ENCODE measurements at regions not wholly inside any gene's neighbourhood (a gene's known extent, or its start where the extent isn't known, plus 50 kb on each side); places are given as distances from the start of the nearest gene placed in this dataset.

GRCh38 chr4:36852856-36853255 is 391.7 kb upstream of the NWD2 start:
- H3K4me3 ChIP-seq = no peak overlapping the region
- no peak for DNase-seq
- no peaks in the 10 kb centered on the region for H3K9me3 ChIP-seq
- H3K27me3 ChIP-seq = no peaks in the 10 kb centered on the region
- H3K27ac ChIP-seq = no peak overlapping the region
- TF ChIP-seq CTCF (IDR thresholded peaks at IDR 0.05) (no peak), POLR2A (IDR thresholded peaks at IDR 0.05) (no peak)
- H3K36me3 ChIP-seq = no peaks in the 10 kb centered on the region
- H3K4me1 ChIP-seq = no peaks in the 10 kb centered on the region

GRCh38 chr4:36854554-36854953 is 390.0 kb upstream of the NWD2 start:
- Histone ChIP-seq H3K4me3 (no peak overlapping the region), H3K27ac (no peak overlapping the region), H3K4me1 (no peaks in the 10 kb centered on the region), H3K36me3 (no peaks in the 10 kb centered on the region), H3K9me3 (no peaks in the 10 kb centered on the region), H3K27me3 (no peaks in the 10 kb centered on the region)
- TF ChIP-seq CTCF (IDR thresholded peaks at IDR 0.05) (no peak), POLR2A (IDR thresholded peaks at IDR 0.05) (no peak)
- DNase-seq = no peak

- Histone ChIP-seq H3K4me1 (no peaks in the 10 kb centered on the region), H3K4me3 (no peak overlapping the region), H3K27ac (no peak overlapping the region), H3K9me3 (no peaks in the 10 kb centered on the region), H3K36me3 (no peaks in the 10 kb centered on the region), H3K27me3 (no peaks in the 10 kb centered on the region)
- TF ChIP-seq POLR2A (IDR thresholded peaks at IDR 0.05) (no peak), CTCF (IDR thresholded peaks at IDR 0.05) (no peak)
- no peak for DNase-seq
These were observed 380.9 kb upstream of the NWD2 start for GRCh38 chr4:36863601-36864000.

GRCh38 chr4:36870121-36870520 is 374.4 kb upstream of the NWD2 start:
- Histone ChIP-seq H3K36me3 (no peaks in the 10 kb centered on the region), H3K9me3 (no peaks in the 10 kb centered on the region), H3K4me1 (no peaks in the 10 kb centered on the region), H3K27ac (no peak overlapping the region), H3K27me3 (no peaks in the 10 kb centered on the region), H3K4me3 (no peak overlapping the region)
- TF ChIP-seq CTCF (IDR thresholded peaks at IDR 0.05) (no peak), POLR2A (IDR thresholded peaks at IDR 0.05) (no peak)
- no peak for DNase-seq

GRCh38 chr4:36872679-36873078 is 371.9 kb upstream of the NWD2 start:
- no peak overlapping the region for H3K27ac ChIP-seq
- H3K4me3 ChIP-seq = no peak overlapping the region
- H3K4me1 ChIP-seq = no peaks in the 10 kb centered on the region
- H3K36me3 ChIP-seq = no peaks in the 10 kb centered on the region
- H3K9me3 ChIP-seq = no peaks in the 10 kb centered on the region
- DNase-seq = no peak
- TF ChIP-seq CTCF (IDR thresholded peaks at IDR 0.05) (no peak), POLR2A (IDR thresholded peaks at IDR 0.05) (no peak)
- H3K27me3 ChIP-seq = no peaks in the 10 kb centered on the region

GRCh38 chr4:36884151-36884550 is 360.4 kb upstream of the NWD2 start:
- TF ChIP-seq CTCF (IDR thresholded peaks at IDR 0.05) = no peak
- no peak for TF ChIP-seq POLR2A (IDR thresholded peaks at IDR 0.05)
- Histone ChIP-seq H3K27ac (no peak overlapping the region), H3K9me3 (no peaks in the 10 kb centered on the region), H3K4me3 (no peak overlapping the region), H3K27me3 (no peaks in the 10 kb centered on the region), H3K36me3 (no peaks in the 10 kb centered on the region), H3K4me1 (no peaks in the 10 kb centered on the region)
- DNase-seq = no peak
